C4-2B (cell line): ENCODE measurements at regions not wholly inside any gene's neighbourhood (a gene's known extent, or its start where the extent isn't known, plus 50 kb on each side); places are given as distances from the start of the nearest gene placed in this dataset.

Experiments
- CTCF ChIP-seq: fragments of 450-650 bp; conservative IDR thresholded peaks from 2 replicates; pipeline ENCODE4 v1.5.1; 2017; ENCODE audit warnings: mild to moderate bottlenecking
- ZFX ChIP-seq: fragments of 450-650 bp; IDR thresholded peaks from 2 replicates; pipeline ENCODE4 v1.6.1; 2017

GRCh38 chr2:221309892-221310583 is 262.1 kb downstream of the EPHA4 start:
- TF ChIP-seq CTCF (no peak), ZFX (no peak)
